Brain microvascular endothelial cell (primary cell): ENCODE measurements at regions not wholly inside any gene's neighbourhood (a gene's known extent, or its start where the extent isn't known, plus 50 kb on each side); places are given as distances from the start of the nearest gene placed in this dataset.

ENCODE experiments used
- DNase-seq: peaks from one replicate; pipeline ENCODE4 v3.0.0-alpha.2; 2020
- H3K27ac ChIP-seq: fragments of 250-450 bp; sonication (Bioruptor Pico); 2 replicates; pipeline ENCODE4 v1.5.1; 2020; ENCODE audit warnings: mild to moderate bottlenecking, moderate library complexity
- H3K27me3 ChIP-seq: fragments of 250-450 bp; sonication (Bioruptor Pico); replicated peaks from 2 replicates; pipeline ENCODE4 v1.5.1; 2020; ENCODE audit warnings: mild to moderate bottlenecking
- H3K36me3 ChIP-seq: fragments of 250-450 bp; sonication (Bioruptor Pico); replicated peaks from 2 replicates; pipeline ENCODE4 v1.5.1; 2020; ENCODE audit warnings: mild to moderate bottlenecking
- H3K4me3 ChIP-seq: 2 replicates; pipeline ENCODE4 v1.5.1; 2011; ENCODE audit warnings: low read depth, mild to moderate bottlenecking, control low read depth, low read length, moderate library complexity
- CTCF ChIP-seq: IDR thresholded peaks from 2 replicates; pipeline ENCODE4 v1.5.1; 2011; ENCODE audit warnings: low read depth, mild to moderate bottlenecking, moderate library complexity, low read length, control low read depth, inconsistent platforms; ENCODE audit errors: missing control alignments
- in situ Hi-C: cut with HindIII; loops from 2 replicates; pipeline ENCODE4 v1.10.0; 2017; ENCODE audit warnings: low sequenced_read_pairs, low pct_ligation_motif_present

- in situ Hi-C loops: no loop called here
- no peak for DNase-seq
- Histone ChIP-seq H3K4me3 (no peak overlapping the region), H3K27me3 (no peaks in the 10 kb centered on the region), H3K27ac (no peak overlapping the region), H3K36me3 (no peaks in the 10 kb centered on the region)
- no peak for TF ChIP-seq CTCF
Measured at GRCh38 chr13:64033921-64034320, 2618.3 kb upstream of the PCDH20 start.

GRCh38 chr13:64029343-64030093 lies 2613.9 kb upstream of the PCDH20 start:
- no peak overlapping the region for H3K4me3 ChIP-seq
- no peak overlapping the region for H3K27ac ChIP-seq
- no peak for TF ChIP-seq CTCF
- in situ Hi-C loops: no loop called here
- no peak for DNase-seq
- no peaks in the 10 kb centered on the region for H3K27me3 ChIP-seq
- H3K36me3 ChIP-seq: no peaks in the 10 kb centered on the region

- no peak for DNase-seq
- Histone ChIP-seq H3K36me3 (no peaks in the 10 kb centered on the region), H3K27me3 (no peaks in the 10 kb centered on the region), H3K4me3 (no peak overlapping the region), H3K27ac (no peak overlapping the region)
- TF ChIP-seq CTCF: no peak
- in situ Hi-C loops: no loop called here
Measured at GRCh38 chr13:64028551-64028950, 2612.9 kb upstream of the PCDH20 start.

- Histone ChIP-seq H3K36me3 (no peaks in the 10 kb centered on the region), H3K27me3 (no peaks in the 10 kb centered on the region), H3K4me3 (no peak overlapping the region), H3K27ac (no peak overlapping the region)
- no peak for TF ChIP-seq CTCF
- in situ Hi-C loops: no loop called here
- DNase-seq: no peak
Measured at GRCh38 chr13:64020126-64020525, 2604.5 kb upstream of the PCDH20 start.

- Histone ChIP-seq H3K27me3 (no peaks in the 10 kb centered on the region), H3K4me3 (no peak overlapping the region), H3K27ac (no peak overlapping the region), H3K36me3 (no peaks in the 10 kb centered on the region)
- in situ Hi-C loops: no loop called here
- no peak for TF ChIP-seq CTCF
- DNase-seq: no peak
Measured at GRCh38 chr13:64007339-64007738, 2591.7 kb upstream of the PCDH20 start.

GRCh38 chr13:64000321-64000720 lies 2584.7 kb upstream of the PCDH20 start:
- no peak for DNase-seq

More at GRCh38 chr13:64000321-64000720, 2584.7 kb upstream of the PCDH20 start:
- Histone ChIP-seq H3K27ac (no peak overlapping the region), H3K27me3 (no peaks in the 10 kb centered on the region), H3K36me3 (no peaks in the 10 kb centered on the region), H3K4me3 (no peak overlapping the region)
- in situ Hi-C loops: no loop called here
- TF ChIP-seq CTCF: no peak
